Stimulated activated CD4-positive, alpha-beta T cell treated with anti-CD3 and anti-CD28 coated beads, Interleukin-4, amount 100 ng/mL, for 1 hour (primary cell): ENCODE measurements at regions not wholly inside any gene's neighbourhood (a gene's known extent, or its start where the extent isn't known, plus 50 kb on each side); places are given as distances from the start of the nearest gene placed in this dataset.

Source experiments
- DNase-seq: peaks from one replicate; pipeline ENCODE4 v3.0.0-alpha.2; 2020

DNA sequence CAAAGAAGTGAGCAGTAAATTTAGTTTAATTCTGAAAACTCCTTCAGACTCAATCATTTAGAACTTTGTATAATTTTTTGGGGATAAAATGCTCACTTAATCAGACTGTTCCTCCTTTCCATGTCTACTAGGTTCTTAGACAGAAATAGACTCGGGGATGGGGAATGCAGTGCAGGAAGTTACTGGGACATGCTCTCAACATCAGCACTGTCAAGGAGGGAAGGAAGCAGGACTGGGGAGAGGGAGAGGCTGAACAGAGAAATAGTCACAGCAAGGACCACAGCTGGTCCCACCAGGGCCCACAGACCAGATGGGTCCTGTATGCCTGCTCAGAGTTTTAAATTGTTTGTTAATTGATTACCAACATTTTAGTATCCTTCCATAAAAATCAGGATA is 310.1 kb upstream of the MSX2 start:
- DNase-seq = no peak

DNA sequence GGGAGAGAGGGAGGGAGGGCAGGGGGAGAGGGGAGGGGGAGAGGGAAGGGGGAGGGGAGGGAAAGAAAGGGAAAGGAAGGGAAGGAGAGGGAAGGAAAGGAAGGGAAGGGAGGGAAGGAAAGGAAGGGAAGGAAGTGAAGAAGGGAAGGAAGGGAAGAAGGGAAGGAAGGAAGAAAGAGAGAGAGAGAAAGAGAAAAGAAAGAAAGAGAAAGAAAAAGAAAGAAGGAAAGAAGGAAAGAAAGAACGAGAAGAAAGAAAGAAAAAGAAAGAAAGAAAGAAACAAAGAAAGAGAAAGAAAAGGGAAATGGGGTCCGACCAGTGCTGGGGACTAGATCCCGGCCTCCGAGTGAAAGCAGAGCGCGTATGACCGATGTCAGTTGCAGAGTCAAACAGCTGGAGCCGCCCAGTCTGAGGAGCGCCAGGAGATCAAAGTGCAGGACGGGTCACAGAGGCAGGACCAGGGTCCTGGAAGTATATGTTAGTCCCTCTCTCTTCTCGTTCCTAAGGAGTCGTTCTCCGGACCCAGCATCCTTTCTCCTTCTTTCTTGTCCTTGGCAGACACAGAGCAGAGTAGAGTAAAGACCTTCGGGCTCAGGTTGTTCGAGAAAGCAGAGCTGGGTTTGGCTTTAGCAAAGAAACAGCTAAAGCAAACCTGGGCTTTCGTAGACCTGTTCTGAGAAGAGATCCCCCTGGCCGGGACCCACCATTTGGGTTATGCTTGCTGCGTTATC is 305.4 kb upstream of the MSX2 start:
- DNase-seq = no peak

GRCh38 chr5:174419540-174420132 is 304.7 kb upstream of the MSX2 start:
- peak; percentile 80 for DNase-seq

GRCh38 chr5:174420651-174421407 is 303.6 kb upstream of the MSX2 start:
- no peak for DNase-seq

DNA sequence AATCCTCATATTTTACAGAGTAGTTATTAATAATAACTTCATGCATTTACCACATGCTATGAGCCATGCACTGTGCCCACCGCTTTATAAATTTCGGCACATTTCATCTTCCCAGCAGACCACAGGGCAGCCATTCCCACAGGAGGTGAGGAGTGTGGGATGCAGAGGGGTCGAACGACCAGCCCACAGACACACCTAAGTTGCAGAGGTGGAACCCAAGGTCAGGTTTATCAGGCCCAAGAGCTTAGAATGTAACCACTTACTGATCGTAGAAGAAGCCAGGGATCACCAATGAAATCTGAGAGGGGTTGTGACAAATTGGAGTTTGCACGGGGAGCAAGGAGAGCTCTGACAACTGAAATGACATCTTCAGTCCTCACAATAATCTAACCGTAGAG is 303.0 kb upstream of the MSX2 start:
- no peak for DNase-seq

DNA sequence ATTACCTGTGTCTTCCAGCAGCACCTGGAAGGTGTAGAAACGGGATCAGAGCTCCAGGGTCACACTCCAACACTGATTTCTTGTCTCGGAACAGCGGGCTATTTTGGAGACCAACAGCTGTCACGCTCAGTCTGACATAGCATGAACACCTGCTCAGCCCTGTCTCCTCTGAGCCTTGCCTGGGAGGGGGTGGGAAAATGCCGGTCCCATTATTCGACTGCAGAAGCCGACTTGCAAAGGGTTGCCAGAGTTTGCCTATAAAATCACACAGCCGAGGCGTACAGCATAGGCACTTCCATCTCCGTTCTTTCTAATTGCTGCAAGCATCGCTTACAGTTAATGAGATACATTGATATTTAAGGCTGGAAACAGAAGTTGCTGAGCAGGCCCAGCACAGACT is 300.8 kb upstream of the MSX2 start:
- DNase-seq = no peak

- no peak for DNase-seq
These were observed 299.9 kb upstream of the MSX2 start for GRCh38 chr5:174424219-174425053.

DNA sequence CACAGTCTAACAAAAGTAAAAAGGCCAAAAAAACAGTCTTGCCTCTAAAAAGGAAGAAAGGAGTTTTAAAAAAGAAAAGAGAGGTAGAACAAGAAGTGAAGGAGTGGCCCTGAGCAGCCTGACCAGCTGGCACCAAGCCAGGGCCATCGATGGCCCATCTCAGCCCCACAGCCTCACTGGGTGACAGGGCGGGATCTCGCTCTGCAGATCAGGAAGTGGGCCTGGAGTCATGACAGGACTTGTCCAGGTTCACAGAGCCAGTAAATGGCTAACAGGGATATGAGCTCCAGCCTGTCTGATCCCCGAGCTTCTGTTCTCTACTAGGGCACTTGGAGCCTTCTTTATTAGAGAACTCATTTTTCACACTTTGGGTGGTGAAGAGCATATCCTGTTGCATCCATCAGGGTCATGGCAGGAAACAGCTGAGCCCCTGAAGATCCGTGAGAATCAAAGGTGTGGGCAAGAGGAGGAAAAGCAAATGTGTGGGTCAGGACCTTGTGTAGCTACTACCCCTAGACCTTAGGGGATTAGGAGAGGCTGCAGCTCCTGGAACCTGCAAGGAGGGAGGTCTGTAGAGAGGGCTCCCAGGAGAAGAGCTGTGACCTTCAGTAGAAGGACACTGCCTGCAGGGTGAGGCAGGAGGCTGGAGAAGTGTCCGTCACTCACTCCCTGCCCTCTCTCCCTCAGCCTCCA is 299.0 kb upstream of the MSX2 start:
- no peak for DNase-seq

- DNase-seq = no peak
These were observed 298.5 kb upstream of the MSX2 start for GRCh38 chr5:174425964-174426290.

DNA sequence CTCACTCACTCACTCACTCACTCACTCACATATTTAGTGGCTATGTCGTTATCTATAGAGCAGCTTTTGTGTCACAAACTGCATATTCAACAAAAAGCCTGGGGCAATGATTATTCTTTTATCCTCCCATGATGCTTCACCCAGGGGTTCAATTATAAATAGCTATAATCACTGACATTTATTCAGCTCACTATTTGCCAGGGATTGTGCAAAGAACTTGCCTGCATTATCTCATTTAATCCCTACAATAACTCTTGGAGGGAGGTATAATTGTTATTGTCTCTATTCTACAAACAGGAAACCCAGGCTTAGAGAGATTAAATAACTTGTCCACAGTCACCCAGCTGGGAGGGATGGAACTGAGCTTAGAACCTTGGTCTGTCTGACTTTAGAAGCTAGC is 298.0 kb upstream of the MSX2 start:
- no peak for DNase-seq

- no peak for DNase-seq
These were observed 297.5 kb upstream of the MSX2 start for GRCh38 chr5:174426851-174427250.

GRCh38 chr5:174427304-174427703 is 297.1 kb upstream of the MSX2 start:
- DNase-seq = no peak

GRCh38 chr5:174428895-174429294 is 295.5 kb upstream of the MSX2 start:
- no peak for DNase-seq

GRCh38 chr5:174430940-174431339 is 293.4 kb upstream of the MSX2 start:
- DNase-seq = no peak

GRCh38 chr5:174431504-174431903 is 292.9 kb upstream of the MSX2 start:
- DNase-seq = no peak

DNA sequence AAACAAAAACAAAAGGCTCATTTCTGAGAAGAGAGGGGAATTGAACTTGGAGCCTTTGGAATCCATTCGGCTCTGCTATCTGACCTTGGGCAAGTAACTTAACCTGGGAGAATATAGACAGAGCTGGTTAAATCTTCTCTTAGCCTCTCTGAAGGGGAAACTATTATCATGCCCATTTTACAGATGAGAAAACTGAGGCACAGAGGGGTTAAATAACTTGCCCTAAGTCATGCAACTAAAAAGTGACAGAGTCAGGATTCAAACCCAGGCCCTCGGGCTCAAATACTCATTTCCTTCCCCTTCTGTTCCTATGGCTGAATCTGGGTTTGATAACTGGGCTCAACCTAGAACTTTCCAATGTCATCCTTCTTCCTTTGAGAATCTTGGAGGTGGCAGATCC is 291.3 kb upstream of the MSX2 start:
- no peak for DNase-seq

- no peak for DNase-seq
These were observed 287.6 kb upstream of the MSX2 start for GRCh38 chr5:174436750-174437149.

DNA sequence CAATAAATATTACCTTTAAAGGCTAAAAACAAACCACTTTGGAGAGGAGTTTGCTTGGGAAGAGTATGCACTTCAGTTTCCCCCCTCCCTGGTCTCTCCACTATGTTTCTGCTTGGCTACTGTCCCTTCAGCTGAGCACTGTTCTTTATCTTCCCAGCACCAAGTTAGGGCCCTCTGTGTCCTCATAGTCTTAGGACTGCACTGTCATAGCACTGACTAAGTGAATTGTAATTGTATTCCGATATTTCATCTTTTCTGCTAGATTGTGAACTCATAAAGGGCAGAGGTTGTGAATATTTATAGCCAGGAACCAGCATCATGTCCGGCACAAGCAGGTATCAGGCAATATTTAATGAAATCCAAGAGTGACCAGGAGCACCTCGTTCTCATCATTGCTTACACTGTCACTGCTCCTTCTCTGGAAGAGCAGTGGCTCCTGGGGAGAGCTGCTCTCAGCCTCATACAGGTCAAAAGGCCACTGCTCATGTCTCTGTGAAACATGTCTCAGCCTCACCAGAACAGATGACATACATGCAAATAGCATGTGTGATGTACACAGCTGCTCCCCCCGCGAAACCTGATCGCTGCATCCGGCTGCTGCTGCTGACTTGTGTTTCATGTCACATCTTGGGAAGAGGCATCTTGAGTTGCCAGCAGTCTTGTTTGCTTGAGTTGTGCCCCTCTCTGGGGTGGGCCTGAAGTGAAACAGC is 279.7 kb upstream of the MSX2 start:
- no peak for DNase-seq

GRCh38 chr5:174446446-174446845 is 277.9 kb upstream of the MSX2 start:
- no peak for DNase-seq

GRCh38 chr5:174446988-174447387 is 277.4 kb upstream of the MSX2 start:
- no peak for DNase-seq

GRCh38 chr5:174448041-174448440 is 276.3 kb upstream of the MSX2 start:
- DNase-seq = no peak

DNA sequence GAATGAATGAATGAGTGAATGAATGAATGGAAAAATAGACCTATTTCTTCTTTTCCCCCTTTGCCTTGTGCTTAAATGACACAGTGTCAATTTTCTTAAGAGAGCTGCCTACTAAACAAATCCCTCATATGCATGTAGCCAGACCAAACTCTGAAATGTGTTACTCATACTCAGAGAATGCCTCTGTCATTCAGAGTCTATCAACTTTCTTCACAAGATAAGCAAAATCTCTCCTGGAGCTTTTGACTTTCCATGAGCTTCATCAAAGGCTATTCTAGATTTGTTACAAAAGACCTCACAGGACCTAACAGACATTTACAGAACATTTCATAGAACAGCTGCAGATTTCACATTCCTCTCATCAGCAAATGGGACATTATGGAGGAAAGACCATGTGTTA is 275.7 kb upstream of the MSX2 start:
- no peak for DNase-seq
